C4-2B (cell line): ENCODE measurements at regions not wholly inside any gene's neighbourhood (a gene's known extent, or its start where the extent isn't known, plus 50 kb on each side); places are given as distances from the start of the nearest gene placed in this dataset.

Source experiments
- ZFX ChIP-seq: fragments of 450-650 bp; IDR thresholded peaks from 2 replicates; pipeline ENCODE4 v1.6.1; 2017
- TF ChIP-seq, protein P1 (sequence below): fragments of 450-650 bp; conservative IDR thresholded peaks from 2 replicates; pipeline ENCODE4 v1.5.1; 2017; ENCODE audit warnings: mild to moderate bottlenecking

DNA sequence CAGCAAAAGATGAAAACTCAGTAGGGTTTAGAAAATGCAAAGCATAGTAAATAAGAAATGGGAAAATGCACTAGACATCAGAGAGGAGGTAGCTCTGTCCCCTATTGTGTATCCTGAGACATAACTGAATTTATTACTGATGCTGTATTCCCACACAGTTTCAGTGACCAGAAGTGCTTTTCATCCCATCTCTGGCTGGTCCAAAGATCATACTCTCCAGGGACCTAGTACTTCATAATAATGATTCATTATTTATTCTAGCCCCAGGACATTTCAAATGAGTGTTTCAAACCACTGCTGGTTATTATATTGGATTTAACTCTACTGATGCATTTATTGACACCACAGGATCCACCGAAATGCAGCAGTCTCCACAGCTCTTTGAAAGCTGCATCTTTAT is 163.3 kb downstream of the PAWR start:
- TF ChIP-seq, protein P1, sequence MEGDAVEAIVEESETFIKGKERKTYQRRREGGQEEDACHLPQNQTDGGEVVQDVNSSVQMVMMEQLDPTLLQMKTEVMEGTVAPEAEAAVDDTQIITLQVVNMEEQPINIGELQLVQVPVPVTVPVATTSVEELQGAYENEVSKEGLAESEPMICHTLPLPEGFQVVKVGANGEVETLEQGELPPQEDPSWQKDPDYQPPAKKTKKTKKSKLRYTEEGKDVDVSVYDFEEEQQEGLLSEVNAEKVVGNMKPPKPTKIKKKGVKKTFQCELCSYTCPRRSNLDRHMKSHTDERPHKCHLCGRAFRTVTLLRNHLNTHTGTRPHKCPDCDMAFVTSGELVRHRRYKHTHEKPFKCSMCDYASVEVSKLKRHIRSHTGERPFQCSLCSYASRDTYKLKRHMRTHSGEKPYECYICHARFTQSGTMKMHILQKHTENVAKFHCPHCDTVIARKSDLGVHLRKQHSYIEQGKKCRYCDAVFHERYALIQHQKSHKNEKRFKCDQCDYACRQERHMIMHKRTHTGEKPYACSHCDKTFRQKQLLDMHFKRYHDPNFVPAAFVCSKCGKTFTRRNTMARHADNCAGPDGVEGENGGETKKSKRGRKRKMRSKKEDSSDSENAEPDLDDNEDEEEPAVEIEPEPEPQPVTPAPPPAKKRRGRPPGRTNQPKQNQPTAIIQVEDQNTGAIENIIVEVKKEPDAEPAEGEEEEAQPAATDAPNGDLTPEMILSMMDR: no peak
- TF ChIP-seq ZFX: no peak
